ENCODE measurements at regions not wholly inside any gene's neighbourhood (a gene's known extent, or its start where the extent isn't known, plus 50 kb on each side); places are given as distances from the start of the nearest gene placed in this dataset.

GRCh38 chr11:115716601-115717529, 212.7 kb upstream of the CADM1 start:
- no peaks in the 10 kb centered on the region for H3K9me3 ChIP-seq (ENCODE audit: insufficient read depth, low read length)
- no peak overlapping the region for H3K4me2 ChIP-seq (ENCODE audit: low read length)
- H4K20me1 ChIP-seq (ENCODE audit: insufficient read depth, low read length): no peaks in the 10 kb centered on the region
- H3K4me3 ChIP-seq (ENCODE audit: low read length): no peak overlapping the region
- TF ChIP-seq EZH2phosphoT487 (IDR thresholded peaks at IDR 0.05; ENCODE audit: low read depth): no peak
- TF ChIP-seq, protein P1, sequence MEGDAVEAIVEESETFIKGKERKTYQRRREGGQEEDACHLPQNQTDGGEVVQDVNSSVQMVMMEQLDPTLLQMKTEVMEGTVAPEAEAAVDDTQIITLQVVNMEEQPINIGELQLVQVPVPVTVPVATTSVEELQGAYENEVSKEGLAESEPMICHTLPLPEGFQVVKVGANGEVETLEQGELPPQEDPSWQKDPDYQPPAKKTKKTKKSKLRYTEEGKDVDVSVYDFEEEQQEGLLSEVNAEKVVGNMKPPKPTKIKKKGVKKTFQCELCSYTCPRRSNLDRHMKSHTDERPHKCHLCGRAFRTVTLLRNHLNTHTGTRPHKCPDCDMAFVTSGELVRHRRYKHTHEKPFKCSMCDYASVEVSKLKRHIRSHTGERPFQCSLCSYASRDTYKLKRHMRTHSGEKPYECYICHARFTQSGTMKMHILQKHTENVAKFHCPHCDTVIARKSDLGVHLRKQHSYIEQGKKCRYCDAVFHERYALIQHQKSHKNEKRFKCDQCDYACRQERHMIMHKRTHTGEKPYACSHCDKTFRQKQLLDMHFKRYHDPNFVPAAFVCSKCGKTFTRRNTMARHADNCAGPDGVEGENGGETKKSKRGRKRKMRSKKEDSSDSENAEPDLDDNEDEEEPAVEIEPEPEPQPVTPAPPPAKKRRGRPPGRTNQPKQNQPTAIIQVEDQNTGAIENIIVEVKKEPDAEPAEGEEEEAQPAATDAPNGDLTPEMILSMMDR (IDR thresholded peaks at IDR 0.05; ENCODE audit: low read depth, low read length): no peak
- H3K4me1 ChIP-seq (ENCODE audit: low read length): no peaks in the 10 kb centered on the region
- no peak overlapping the region for H3K27ac ChIP-seq (ENCODE audit: low read length)
- H3K9ac ChIP-seq (ENCODE audit: low read length): no peak overlapping the region
- no peaks in the 10 kb centered on the region for H3K79me2 ChIP-seq (ENCODE audit: low read length)
- H2AFZ ChIP-seq (ENCODE audit: low read depth, low read length): no peak overlapping the region
- no peaks in the 10 kb centered on the region for H3K36me3 ChIP-seq (replicated peaks; ENCODE audit: low read depth, low read length)
- H3K27me3 ChIP-seq (ENCODE audit: low read depth, low read length): peaks cover 15% of the 10 kb centered on the region; the same call in 1 of the 2 replicates

DNA sequence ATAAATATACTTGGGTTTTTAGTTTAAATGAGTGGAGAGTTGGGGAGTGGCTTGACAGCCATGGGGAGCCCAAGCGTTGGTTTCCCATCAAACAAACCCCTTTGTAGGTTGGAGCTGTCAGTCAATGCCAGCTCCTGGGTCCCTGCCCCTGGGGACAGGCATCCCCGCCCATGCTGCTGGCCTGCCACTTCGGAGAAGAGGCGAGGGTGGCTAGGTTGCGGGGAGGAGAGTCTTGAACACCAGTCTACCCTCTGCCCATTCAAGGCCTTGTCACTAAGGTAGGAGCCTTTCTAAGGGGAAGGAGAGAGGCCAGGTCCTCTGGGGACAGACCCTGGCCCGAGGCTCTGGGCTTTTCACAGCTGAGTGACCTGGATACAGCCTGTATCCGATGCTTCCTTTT, 211.9 kb upstream of the CADM1 start:
- Histone ChIP-seq H3K9ac (ENCODE audit: low read length) (no peak overlapping the region), H3K27ac (ENCODE audit: low read length) (no peak overlapping the region), H2AFZ (ENCODE audit: low read depth, low read length) (no peak overlapping the region), H3K79me2 (ENCODE audit: low read length) (no peaks in the 10 kb centered on the region), H4K20me1 (ENCODE audit: insufficient read depth, low read length) (no peaks in the 10 kb centered on the region), H3K4me3 (ENCODE audit: low read length) (no peak overlapping the region), H3K4me2 (ENCODE audit: low read length) (no peak overlapping the region), H3K9me3 (ENCODE audit: insufficient read depth, low read length) (no peaks in the 10 kb centered on the region), H3K27me3 (ENCODE audit: low read depth, low read length) (peaks cover 15% of the 10 kb centered on the region; the same call in 1 of the 2 replicates), H3K4me1 (ENCODE audit: low read length) (no peaks in the 10 kb centered on the region), H3K36me3 (replicated peaks; ENCODE audit: low read depth, low read length) (no peaks in the 10 kb centered on the region)
- no peak for TF ChIP-seq EZH2phosphoT487 (IDR thresholded peaks at IDR 0.05; ENCODE audit: low read depth)
- TF ChIP-seq, protein P1 (IDR thresholded peaks at IDR 0.05; ENCODE audit: low read depth, low read length): no peak

DNA sequence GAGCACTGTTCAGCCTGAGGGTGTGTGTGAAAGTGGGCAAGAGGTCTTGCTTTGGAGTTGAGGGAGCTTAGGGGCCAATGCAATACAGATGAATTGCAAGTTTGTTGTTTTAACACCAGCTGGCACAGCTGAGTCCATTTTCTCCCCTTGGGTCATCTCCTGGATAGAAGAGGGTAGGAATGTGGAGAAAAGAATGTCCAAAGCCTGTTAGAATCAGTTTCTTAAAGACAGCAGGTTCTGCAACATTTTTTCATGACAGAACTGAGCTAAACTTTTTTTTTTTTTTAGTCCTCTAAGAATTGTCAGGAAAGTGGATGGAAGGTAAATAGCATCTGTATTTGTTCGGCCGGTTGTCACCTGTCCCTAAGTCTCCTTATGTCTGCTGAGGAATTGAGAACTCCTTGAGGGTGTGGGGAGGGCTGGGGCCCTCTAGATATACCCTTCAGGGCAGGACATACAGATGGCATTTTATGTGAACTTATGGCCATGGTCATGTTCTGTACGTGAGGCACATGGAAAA, 211.1 kb upstream of the CADM1 start:
- H3K4me3 ChIP-seq (ENCODE audit: low read length): no peak overlapping the region
- TF ChIP-seq EZH2phosphoT487 (IDR thresholded peaks at IDR 0.05; ENCODE audit: low read depth): no peak
- TF ChIP-seq, protein P1 (IDR thresholded peaks at IDR 0.05; ENCODE audit: low read depth, low read length): no peak
- no peak overlapping the region for H3K27ac ChIP-seq (ENCODE audit: low read length)

DNA sequence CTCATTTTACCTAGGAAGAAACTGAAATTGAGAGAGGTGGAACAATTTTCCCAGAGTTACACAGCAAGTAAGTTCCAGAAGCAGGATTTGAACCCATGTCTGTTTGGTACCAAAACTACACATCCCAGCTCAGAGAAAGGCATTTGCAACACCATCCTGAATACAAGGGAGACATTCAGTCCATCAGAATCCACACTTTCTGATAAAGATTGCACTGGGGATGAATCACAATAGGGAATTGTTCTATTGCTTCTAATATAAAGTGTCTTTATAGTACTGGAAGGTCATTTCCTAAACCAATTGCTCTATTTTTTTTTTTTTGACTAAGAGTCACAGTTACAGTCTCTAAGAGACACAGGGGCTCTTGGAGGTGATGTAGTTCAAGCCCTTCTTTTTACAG, 208.1 kb upstream of the CADM1 start:
- Histone ChIP-seq H3K9me3 (ENCODE audit: insufficient read depth, low read length) (no peaks in the 10 kb centered on the region), H2AFZ (ENCODE audit: low read depth, low read length) (no peak overlapping the region), H3K9ac (ENCODE audit: low read length) (no peak overlapping the region), H3K4me3 (ENCODE audit: low read length) (no peak overlapping the region), H3K36me3 (replicated peaks; ENCODE audit: low read depth, low read length) (no peaks in the 10 kb centered on the region), H3K4me1 (ENCODE audit: low read length) (peaks cover 28% of the 10 kb centered on the region), H3K27ac (ENCODE audit: low read length) (no peak overlapping the region), H3K27me3 (ENCODE audit: low read depth, low read length) (peaks cover 15% of the 10 kb centered on the region; the same call in 1 of the 2 replicates), H4K20me1 (ENCODE audit: insufficient read depth, low read length) (no peaks in the 10 kb centered on the region), H3K4me2 (ENCODE audit: low read length) (no peak overlapping the region), H3K79me2 (ENCODE audit: low read length) (no peaks in the 10 kb centered on the region)
- no peak for TF ChIP-seq EZH2phosphoT487 (IDR thresholded peaks at IDR 0.05; ENCODE audit: low read depth)
- TF ChIP-seq, protein P1 (IDR thresholded peaks at IDR 0.05; ENCODE audit: low read depth, low read length): no peak

More for the DNA sequence above, 211.1 kb upstream of the CADM1 start:
- peaks cover 15% of the 10 kb centered on the region; the same call in 1 of the 2 replicates for H3K27me3 ChIP-seq (ENCODE audit: low read depth, low read length)
- H3K79me2 ChIP-seq (ENCODE audit: low read length): no peaks in the 10 kb centered on the region
- H3K4me1 ChIP-seq (ENCODE audit: low read length): peaks cover 3% of the 10 kb centered on the region
- no peaks in the 10 kb centered on the region for H4K20me1 ChIP-seq (ENCODE audit: insufficient read depth, low read length)
- H3K9me3 ChIP-seq (ENCODE audit: insufficient read depth, low read length): no peaks in the 10 kb centered on the region
- no peak overlapping the region for H3K4me2 ChIP-seq (ENCODE audit: low read length)
- no peak overlapping the region for H3K9ac ChIP-seq (ENCODE audit: low read length)
- H2AFZ ChIP-seq (ENCODE audit: low read depth, low read length): no peak overlapping the region
- H3K36me3 ChIP-seq (replicated peaks; ENCODE audit: low read depth, low read length): no peaks in the 10 kb centered on the region

All from OCI-LY3 (cell line).